ENCODE measurements at regions not wholly inside any gene's neighbourhood (a gene's known extent, or its start where the extent isn't known, plus 50 kb on each side); places are given as distances from the start of the nearest gene placed in this dataset.
A peak's percentile ranks its signal among the peaks of the same experiment; 100 is the strongest.

DNA sequence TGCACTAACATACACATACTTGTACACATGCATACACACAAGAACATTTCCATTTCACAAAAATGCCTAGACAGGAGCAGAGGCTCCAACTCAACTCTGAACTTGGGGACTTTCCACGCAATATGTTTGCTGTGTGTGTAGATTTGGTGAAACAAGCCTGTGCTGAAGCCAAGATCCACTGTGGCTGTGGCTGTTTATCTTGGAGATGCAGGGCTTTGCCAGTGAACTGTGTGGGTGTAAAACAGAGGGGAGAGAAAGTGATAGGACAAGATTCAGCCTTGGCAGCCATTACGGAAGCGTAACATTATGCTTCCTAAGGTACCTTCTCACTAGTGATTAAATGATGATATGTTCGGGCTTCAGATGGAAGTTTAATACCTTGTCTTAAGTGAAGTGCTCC is 73.2 kb upstream of the MBNL2 start:
- peaks cover 3% of the 10 kb centered on the region for H3K27me3 Mint-ChIP-seq (ENCODE audit: low read depth, unreplicated experiment)
- TF ChIP-seq, protein P1, sequence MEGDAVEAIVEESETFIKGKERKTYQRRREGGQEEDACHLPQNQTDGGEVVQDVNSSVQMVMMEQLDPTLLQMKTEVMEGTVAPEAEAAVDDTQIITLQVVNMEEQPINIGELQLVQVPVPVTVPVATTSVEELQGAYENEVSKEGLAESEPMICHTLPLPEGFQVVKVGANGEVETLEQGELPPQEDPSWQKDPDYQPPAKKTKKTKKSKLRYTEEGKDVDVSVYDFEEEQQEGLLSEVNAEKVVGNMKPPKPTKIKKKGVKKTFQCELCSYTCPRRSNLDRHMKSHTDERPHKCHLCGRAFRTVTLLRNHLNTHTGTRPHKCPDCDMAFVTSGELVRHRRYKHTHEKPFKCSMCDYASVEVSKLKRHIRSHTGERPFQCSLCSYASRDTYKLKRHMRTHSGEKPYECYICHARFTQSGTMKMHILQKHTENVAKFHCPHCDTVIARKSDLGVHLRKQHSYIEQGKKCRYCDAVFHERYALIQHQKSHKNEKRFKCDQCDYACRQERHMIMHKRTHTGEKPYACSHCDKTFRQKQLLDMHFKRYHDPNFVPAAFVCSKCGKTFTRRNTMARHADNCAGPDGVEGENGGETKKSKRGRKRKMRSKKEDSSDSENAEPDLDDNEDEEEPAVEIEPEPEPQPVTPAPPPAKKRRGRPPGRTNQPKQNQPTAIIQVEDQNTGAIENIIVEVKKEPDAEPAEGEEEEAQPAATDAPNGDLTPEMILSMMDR (IDR thresholded peaks at IDR 0.05; ENCODE audit: insufficient read depth, low read depth, low read length): no peak
- no peak for TF ChIP-seq EZH2 (IDR thresholded peaks at IDR 0.05; ENCODE audit: insufficient read depth, low read length)
- no peak overlapping the region for H3K27ac Mint-ChIP-seq (ENCODE audit: unreplicated experiment)
- no peak overlapping the region for H3K4me3 Mint-ChIP-seq (ENCODE audit: unreplicated experiment)
- H3K79me2 ChIP-seq (ENCODE audit: insufficient read depth, low read length): no peaks in the 10 kb centered on the region
- no peak overlapping the region for H2AFZ ChIP-seq (ENCODE audit: low read depth, low read length)
- no peaks in the 10 kb centered on the region for H3K4me1 Mint-ChIP-seq (ENCODE audit: low read depth, unreplicated experiment)
- H3K27me3 ChIP-seq (ENCODE audit: insufficient read depth, low read length): no peaks in the 10 kb centered on the region
- DNase-seq (ENCODE audit: low read depth) (peak; percentile 32), FAIRE-seq (no peak)
- no peak overlapping the region for H3K9ac ChIP-seq (ENCODE audit: low read length)
- no peak overlapping the region for H3K27ac ChIP-seq (ENCODE audit: low read depth, low read length)
- H3K36me3 ChIP-seq (ENCODE audit: insufficient read depth, low read length): no peaks in the 10 kb centered on the region
- H3K4me1 ChIP-seq (ENCODE audit: insufficient read depth, low read length): no peaks in the 10 kb centered on the region
- H3K9me3 ChIP-seq (ENCODE audit: insufficient read depth, low read depth, low read length): no peaks in the 10 kb centered on the region
- no peaks in the 10 kb centered on the region for H3K36me3 Mint-ChIP-seq (ENCODE audit: low read depth, unreplicated experiment)
- H3K4me3 ChIP-seq (ENCODE audit: insufficient read depth, low read depth, low read length): no peak overlapping the region
- no peak overlapping the region for H3K4me2 ChIP-seq (ENCODE audit: low read length)
- no peaks in the 10 kb centered on the region for H3K9me3 Mint-ChIP-seq (ENCODE audit: unreplicated experiment)
- no peaks in the 10 kb centered on the region for H4K20me1 ChIP-seq (ENCODE audit: insufficient read depth, low read length)

DNA sequence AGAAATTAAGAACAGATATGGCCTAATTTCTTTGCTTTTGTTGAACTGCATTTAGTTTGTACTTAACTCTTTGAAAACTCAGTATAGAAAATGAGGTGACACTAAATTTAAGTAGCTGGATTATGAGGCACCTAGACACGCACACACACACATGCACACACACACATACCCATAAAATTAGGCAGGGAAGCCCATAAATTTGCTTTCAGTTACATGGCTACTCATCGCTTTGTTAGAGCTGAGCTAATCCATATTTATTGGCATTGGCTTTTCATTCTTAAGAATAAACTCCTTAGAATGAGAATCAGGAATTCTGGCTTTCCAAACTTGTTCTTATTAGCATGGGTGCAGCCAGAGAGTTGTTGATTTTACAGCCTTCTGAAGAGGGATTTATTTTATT is 61.7 kb upstream of the MBNL2 start:
- Mint-ChIP-seq H3K9me3 (ENCODE audit: unreplicated experiment) (no peaks in the 10 kb centered on the region), H3K4me3 (ENCODE audit: unreplicated experiment) (no peak overlapping the region), H3K27ac (ENCODE audit: unreplicated experiment) (no peak overlapping the region), H3K36me3 (ENCODE audit: low read depth, unreplicated experiment) (no peaks in the 10 kb centered on the region), H3K4me1 (ENCODE audit: low read depth, unreplicated experiment) (no peaks in the 10 kb centered on the region), H3K27me3 (ENCODE audit: low read depth, unreplicated experiment) (no peaks in the 10 kb centered on the region)
- Histone ChIP-seq H3K4me2 (ENCODE audit: low read length) (no peak overlapping the region), H4K20me1 (ENCODE audit: insufficient read depth, low read length) (no peaks in the 10 kb centered on the region), H3K27ac (ENCODE audit: low read depth, low read length) (no peak overlapping the region), H3K9me3 (ENCODE audit: insufficient read depth, low read depth, low read length) (no peaks in the 10 kb centered on the region), H3K36me3 (ENCODE audit: insufficient read depth, low read length) (no peaks in the 10 kb centered on the region), H3K4me3 (ENCODE audit: insufficient read depth, low read depth, low read length) (no peak overlapping the region), H3K4me1 (ENCODE audit: insufficient read depth, low read length) (no peaks in the 10 kb centered on the region), H3K79me2 (ENCODE audit: insufficient read depth, low read length) (no peaks in the 10 kb centered on the region), H2AFZ (ENCODE audit: low read depth, low read length) (no peak overlapping the region), H3K9ac (ENCODE audit: low read length) (no peak overlapping the region), H3K27me3 (ENCODE audit: insufficient read depth, low read length) (no peaks in the 10 kb centered on the region)
- TF ChIP-seq, protein P1 (IDR thresholded peaks at IDR 0.05; ENCODE audit: insufficient read depth, low read depth, low read length): no peak
- TF ChIP-seq EZH2 (IDR thresholded peaks at IDR 0.05; ENCODE audit: insufficient read depth, low read length): no peak
- no peak for DNase-seq (ENCODE audit: low read depth)
- FAIRE-seq: no peak

DNA sequence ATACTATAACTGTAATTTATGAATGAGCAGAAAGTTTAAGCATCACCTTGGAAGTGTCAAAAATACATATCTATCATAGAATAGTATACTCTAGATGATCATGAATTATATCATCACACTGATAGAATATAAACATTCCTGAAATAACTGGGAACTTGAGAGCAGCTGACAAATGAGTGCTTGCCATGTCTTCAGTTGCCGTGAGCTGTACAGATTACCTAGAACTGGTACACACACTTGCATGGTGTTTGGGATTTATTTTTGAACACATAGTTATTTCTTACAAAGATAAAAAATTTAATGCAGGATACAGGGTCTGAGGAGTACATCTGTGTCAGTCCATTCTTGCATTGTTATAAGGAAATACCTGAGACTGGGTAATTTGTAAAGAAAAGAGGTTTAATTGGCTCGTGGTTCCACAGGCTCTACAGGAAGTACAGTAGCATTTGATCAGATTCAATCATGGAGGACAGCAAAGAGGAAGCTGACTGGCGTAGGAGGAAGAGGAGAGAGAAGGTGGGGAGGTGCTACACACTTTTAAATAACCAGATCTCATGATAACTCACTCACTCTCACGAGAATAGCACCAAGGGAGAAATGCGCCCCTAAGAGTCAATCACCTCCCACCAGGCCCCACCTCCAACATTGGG is 60.4 kb upstream of the MBNL2 start:
- Histone ChIP-seq H3K27ac (ENCODE audit: low read depth, low read length) (no peak overlapping the region), H3K4me2 (ENCODE audit: low read length) (no peak overlapping the region), H3K27me3 (ENCODE audit: insufficient read depth, low read length) (no peaks in the 10 kb centered on the region), H4K20me1 (ENCODE audit: insufficient read depth, low read length) (no peaks in the 10 kb centered on the region), H3K4me3 (ENCODE audit: insufficient read depth, low read depth, low read length) (no peak overlapping the region), H3K9ac (ENCODE audit: low read length) (no peak overlapping the region), H3K9me3 (ENCODE audit: insufficient read depth, low read depth, low read length) (no peaks in the 10 kb centered on the region), H3K79me2 (ENCODE audit: insufficient read depth, low read length) (no peaks in the 10 kb centered on the region), H3K36me3 (ENCODE audit: insufficient read depth, low read length) (no peaks in the 10 kb centered on the region), H3K4me1 (ENCODE audit: insufficient read depth, low read length) (no peaks in the 10 kb centered on the region), H2AFZ (ENCODE audit: low read depth, low read length) (no peak overlapping the region)
- DNase-seq (ENCODE audit: low read depth): no peak
- FAIRE-seq: no peak
- H3K27ac Mint-ChIP-seq (ENCODE audit: unreplicated experiment): no peak overlapping the region
- TF ChIP-seq EZH2 (IDR thresholded peaks at IDR 0.05; ENCODE audit: insufficient read depth, low read length): no peak
- TF ChIP-seq, protein P1 (IDR thresholded peaks at IDR 0.05; ENCODE audit: insufficient read depth, low read depth, low read length): no peak
- H3K36me3 Mint-ChIP-seq (ENCODE audit: low read depth, unreplicated experiment): no peaks in the 10 kb centered on the region
- no peaks in the 10 kb centered on the region for H3K27me3 Mint-ChIP-seq (ENCODE audit: low read depth, unreplicated experiment)
- H3K4me1 Mint-ChIP-seq (ENCODE audit: low read depth, unreplicated experiment): no peaks in the 10 kb centered on the region
- H3K9me3 Mint-ChIP-seq (ENCODE audit: unreplicated experiment): no peaks in the 10 kb centered on the region
- H3K4me3 Mint-ChIP-seq (ENCODE audit: unreplicated experiment): no peak overlapping the region

Data from astrocyte (in vitro differentiated cells and primary cell).